ACC112 (cell line): ENCODE measurements at regions not wholly inside any gene's neighbourhood (a gene's known extent, or its start where the extent isn't known, plus 50 kb on each side); places are given as distances from the start of the nearest gene placed in this dataset.

Experiments used
- H2AFZ ChIP-seq: fragments of 200-600 bp; sonication (generic); one replicate; pipeline ENCODE4 v1.6.0; 2017; ENCODE audit warnings: antibody characterized with exemption, low read length; ENCODE audit not compliant: unreplicated experiment
- H3K27ac ChIP-seq: fragments of 200-600 bp; sonication (generic); 2 replicates; pipeline ENCODE4 v1.5.1; 2014; ENCODE audit warnings: low read depth, mild to moderate bottlenecking, antibody characterized with exemption, low read length, moderate library complexity
- H3K27me3 ChIP-seq: fragments of 200-600 bp; sonication (generic); 2 replicates; pipeline ENCODE4 v1.6.1; 2014; ENCODE audit warnings: mild to moderate bottlenecking, antibody characterized with exemption, low read length, moderate library complexity, mixed read lengths; ENCODE audit not compliant: insufficient read depth
- H3K36me3 ChIP-seq: fragments of 200-600 bp; sonication (generic); 2 replicates; pipeline ENCODE4 v1.6.1; 2016; ENCODE audit warnings: mild to moderate bottlenecking, antibody characterized with exemption, low read length, moderate library complexity, mixed read lengths; ENCODE audit not compliant: insufficient read depth
- H3K4me1 ChIP-seq: fragments of 200-600 bp; sonication (generic); one replicate; pipeline ENCODE4 v1.6.1; 2016; ENCODE audit warnings: low read length, mixed read lengths; ENCODE audit not compliant: insufficient read depth, unreplicated experiment, control insufficient read depth
- H3K4me3 ChIP-seq: fragments of 200-600 bp; sonication (generic); 2 replicates; pipeline ENCODE4 v1.5.1; 2014; ENCODE audit warnings: mild to moderate bottlenecking, low read depth, low read length
- H3K79me2 ChIP-seq: fragments of 200-600 bp; sonication (generic); one replicate; pipeline ENCODE4 v1.6.0; 2016; ENCODE audit warnings: low read length; ENCODE audit not compliant: control insufficient read depth, unreplicated experiment, insufficient read depth

DNA sequence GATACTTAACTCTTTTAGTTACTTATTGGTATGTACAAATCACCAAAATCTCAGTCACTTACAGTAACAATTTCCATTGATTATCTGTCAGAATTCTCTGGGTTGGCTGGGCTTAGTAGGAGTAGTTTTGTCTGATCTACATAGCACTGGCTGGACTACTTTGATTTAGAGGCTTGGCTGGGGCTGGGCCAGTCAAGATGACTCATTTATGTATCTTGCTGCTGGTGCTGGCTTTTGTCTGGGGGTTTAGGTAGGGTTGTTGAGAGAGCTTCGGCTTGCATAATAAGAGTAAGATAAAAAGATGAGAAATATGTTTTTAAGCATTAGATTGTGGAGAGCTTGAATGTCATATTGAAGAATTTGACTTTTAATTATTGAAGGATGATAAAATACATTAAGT lies 1093.7 kb downstream of the SLC6A15 start:
- Histone ChIP-seq H3K36me3 (no peaks in the 10 kb centered on the region), H3K27me3 (no peaks in the 10 kb centered on the region), H3K4me1 (no peaks in the 10 kb centered on the region), H3K27ac (no peak overlapping the region), H2AFZ (no peak overlapping the region), H3K79me2 (no peaks in the 10 kb centered on the region), H3K4me3 (no peak overlapping the region)

DNA sequence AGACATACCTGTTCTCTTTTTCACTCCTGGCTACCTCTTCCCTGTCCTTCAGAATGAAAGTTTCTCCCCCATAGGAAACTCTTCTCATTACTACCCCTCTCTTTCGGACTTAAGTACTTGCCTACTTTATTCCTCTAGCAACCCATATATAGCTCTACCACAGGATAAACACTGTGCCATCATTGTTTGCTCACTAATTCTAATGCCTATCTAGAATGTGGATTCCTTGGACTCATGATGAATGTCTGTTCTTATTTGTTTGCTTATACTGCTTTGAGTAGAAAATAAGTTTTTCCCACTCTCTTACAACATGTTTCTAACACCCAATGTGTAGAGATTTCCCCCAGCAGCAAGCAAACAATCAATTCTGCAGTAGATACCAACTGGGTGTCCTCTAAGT lies 1094.9 kb downstream of the SLC6A15 start:
- Histone ChIP-seq H3K36me3 (no peaks in the 10 kb centered on the region), H3K27ac (no peak overlapping the region), H3K4me3 (no peak overlapping the region), H2AFZ (no peak overlapping the region), H3K79me2 (no peaks in the 10 kb centered on the region), H3K27me3 (no peaks in the 10 kb centered on the region), H3K4me1 (no peaks in the 10 kb centered on the region)

DNA sequence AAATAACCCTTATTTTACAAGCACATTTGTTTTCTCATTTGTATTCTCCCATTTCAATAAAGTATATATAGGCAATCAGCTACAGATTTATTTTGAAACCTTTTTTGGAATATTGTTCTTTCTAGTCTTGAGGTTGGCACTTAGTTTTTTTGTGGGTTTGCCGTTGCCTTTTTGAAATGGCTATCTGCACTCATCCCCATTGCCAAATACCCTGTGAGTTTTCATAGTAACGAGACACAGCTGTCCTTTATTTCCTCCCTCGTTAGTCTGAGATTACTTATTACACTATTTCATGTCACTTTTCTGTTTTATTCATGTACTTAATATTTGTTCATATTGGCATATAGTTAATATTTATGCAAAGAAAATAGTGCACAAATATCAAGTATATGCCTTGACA lies 1104.0 kb downstream of the SLC6A15 start:
- no peaks in the 10 kb centered on the region for H3K79me2 ChIP-seq
- no peaks in the 10 kb centered on the region for H3K36me3 ChIP-seq
- H2AFZ ChIP-seq, result no peak overlapping the region
- H3K27ac ChIP-seq, result no peak overlapping the region
- H3K4me3 ChIP-seq, result peak overlapping the region; percentile 37; the same call in 1 of the 2 replicates
- no peaks in the 10 kb centered on the region for H3K4me1 ChIP-seq
- no peaks in the 10 kb centered on the region for H3K27me3 ChIP-seq

DNA sequence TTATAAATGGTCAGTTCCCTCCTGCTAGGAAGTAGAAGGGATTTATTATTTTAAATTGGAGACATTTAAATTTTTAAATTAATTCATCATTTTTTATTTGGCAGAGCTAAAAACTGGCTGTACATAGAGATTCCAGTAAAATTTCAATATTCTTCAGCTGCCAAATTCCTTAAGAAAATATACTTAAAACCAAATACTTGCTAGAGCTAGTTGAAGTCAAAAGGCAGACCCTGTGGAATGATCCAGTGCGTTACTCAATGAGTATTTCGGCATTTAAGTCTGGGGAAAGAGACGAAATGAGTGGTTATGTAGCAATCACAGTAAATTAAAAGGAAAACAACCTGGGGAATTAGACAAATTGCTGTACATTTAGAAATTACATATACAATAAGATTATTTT lies 1104.7 kb downstream of the SLC6A15 start:
- Histone ChIP-seq H3K27me3 (no peaks in the 10 kb centered on the region), H3K36me3 (no peaks in the 10 kb centered on the region), H3K4me3 (no peak overlapping the region), H3K79me2 (no peaks in the 10 kb centered on the region), H3K27ac (no peak overlapping the region), H2AFZ (no peak overlapping the region), H3K4me1 (no peaks in the 10 kb centered on the region)

DNA sequence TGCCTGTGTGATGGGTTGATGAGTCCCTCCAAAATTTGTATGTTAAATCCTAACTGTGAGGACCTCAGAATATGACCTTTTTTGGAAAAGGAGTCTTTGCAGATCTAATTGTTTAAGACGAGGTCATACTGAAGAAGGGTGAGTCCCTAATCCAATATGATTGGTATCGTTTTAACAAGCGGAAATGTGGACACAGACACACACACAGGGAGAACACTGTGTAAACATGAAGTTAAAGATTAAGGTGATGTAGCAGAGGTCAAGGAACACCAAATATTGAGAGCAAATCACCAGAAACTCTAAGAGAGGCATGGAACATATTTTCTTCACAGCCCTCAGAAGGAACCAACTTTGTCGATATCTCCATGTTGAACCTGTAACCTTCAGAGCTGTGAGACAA lies 1106.7 kb downstream of the SLC6A15 start:
- Histone ChIP-seq H3K27ac (no peak overlapping the region), H3K4me3 (no peak overlapping the region), H3K36me3 (no peaks in the 10 kb centered on the region), H3K79me2 (no peaks in the 10 kb centered on the region), H2AFZ (no peak overlapping the region), H3K27me3 (no peaks in the 10 kb centered on the region), H3K4me1 (no peaks in the 10 kb centered on the region)

DNA sequence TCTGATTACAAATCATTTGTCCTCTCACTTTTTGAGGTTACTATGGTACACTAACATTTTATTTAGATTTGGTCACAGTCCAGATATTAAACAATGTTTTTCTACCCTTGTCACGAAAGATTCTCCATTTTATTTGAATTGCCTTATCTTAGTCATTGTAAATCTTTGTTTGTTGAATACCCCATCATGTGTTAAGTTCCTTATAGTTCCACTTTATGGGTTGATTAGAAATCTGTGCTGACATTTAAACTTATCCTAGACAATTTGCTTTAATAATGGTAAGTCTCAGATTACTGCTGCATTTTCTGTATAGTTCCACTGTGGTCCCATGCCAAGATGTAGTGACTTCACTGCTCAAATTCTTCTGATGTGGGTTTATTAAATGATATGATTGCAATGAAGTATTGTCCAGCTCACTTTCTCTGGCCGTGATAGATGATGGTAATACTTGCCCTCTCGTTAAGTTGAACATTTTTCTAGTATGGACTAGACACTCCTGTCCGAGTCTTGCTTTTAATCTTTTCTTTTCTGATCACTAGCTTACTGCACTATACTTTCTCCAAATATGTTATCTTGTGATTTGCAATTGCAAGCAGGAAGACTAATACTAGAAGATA lies 1107.3 kb downstream of the SLC6A15 start:
- Histone ChIP-seq H3K79me2 (no peaks in the 10 kb centered on the region), H3K27ac (no peak overlapping the region), H3K4me3 (no peak overlapping the region), H2AFZ (no peak overlapping the region), H3K27me3 (no peaks in the 10 kb centered on the region), H3K36me3 (no peaks in the 10 kb centered on the region), H3K4me1 (no peaks in the 10 kb centered on the region)

DNA sequence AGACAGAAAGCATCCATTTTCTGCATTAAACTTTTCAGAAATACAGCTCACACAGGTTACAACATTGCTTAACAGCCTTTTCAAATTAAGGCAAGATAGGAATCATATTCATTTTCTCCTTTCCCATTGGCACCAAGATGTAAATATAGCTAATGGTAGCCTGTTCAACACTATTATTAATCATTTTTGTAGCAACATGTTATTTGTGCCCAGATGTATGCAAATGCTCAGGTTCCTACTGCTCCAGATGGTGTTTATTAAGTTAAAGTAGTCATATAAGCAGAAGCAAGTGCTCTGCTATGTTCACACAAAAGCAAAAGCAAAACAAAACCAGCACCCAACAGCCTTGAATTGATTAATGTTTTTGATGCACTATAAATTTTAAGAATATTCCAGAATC lies 1110.6 kb downstream of the SLC6A15 start:
- Histone ChIP-seq H2AFZ (no peak overlapping the region), H3K27me3 (no peaks in the 10 kb centered on the region), H3K79me2 (no peaks in the 10 kb centered on the region), H3K36me3 (no peaks in the 10 kb centered on the region), H3K4me1 (no peaks in the 10 kb centered on the region), H3K4me3 (no peak overlapping the region), H3K27ac (no peak overlapping the region)

DNA sequence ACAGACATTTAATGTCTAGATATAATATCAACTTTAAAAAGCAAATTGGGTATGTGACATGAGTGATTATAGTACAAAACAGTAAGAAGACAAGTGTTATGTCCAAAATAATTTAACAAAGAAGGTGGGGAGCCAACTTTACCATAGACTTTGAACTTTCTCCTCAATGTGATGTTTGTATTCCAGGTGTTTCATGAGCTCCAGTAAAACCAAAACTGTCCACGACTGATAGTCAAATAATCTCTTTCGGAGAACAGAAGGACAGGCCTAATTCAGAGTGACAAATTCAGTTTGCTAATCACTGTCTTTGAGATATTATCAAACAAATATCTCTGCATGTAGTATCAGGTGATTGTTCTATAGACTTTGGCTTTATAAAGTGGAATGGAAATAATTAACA lies 1112.6 kb downstream of the SLC6A15 start:
- no peak overlapping the region for H2AFZ ChIP-seq
- no peaks in the 10 kb centered on the region for H3K36me3 ChIP-seq
- H3K27me3 ChIP-seq, result no peaks in the 10 kb centered on the region

DNA sequence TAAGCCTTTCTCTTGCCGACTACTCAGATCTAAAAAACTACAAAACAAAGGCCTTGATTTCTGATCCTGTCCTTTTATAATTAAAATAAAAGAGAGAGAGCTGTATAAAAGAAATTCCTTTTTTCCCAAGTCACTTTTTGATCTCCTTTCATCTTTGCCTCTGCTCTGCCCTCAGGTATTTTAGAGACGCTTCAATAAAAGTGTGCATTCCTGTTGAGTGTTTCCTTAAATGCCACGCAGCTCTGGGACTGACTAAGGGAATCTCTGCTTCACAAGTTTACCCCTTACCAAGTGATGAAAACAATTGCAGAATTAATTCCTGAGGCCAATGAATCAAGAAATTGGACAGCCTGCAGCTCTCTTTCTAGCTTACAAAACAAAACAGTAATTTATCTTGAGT lies 1109.8 kb downstream of the TMTC2 start:
- Histone ChIP-seq H3K4me1 (no peaks in the 10 kb centered on the region), H3K4me3 (no peak overlapping the region), H3K27me3 (no peaks in the 10 kb centered on the region), H3K36me3 (no peaks in the 10 kb centered on the region), H2AFZ (no peak overlapping the region), H3K79me2 (no peaks in the 10 kb centered on the region), H3K27ac (no peak overlapping the region)

More for the DNA sequence above, 1112.6 kb downstream of the SLC6A15 start:
- Histone ChIP-seq H3K4me3 (no peak overlapping the region), H3K4me1 (no peaks in the 10 kb centered on the region), H3K27ac (no peak overlapping the region), H3K79me2 (no peaks in the 10 kb centered on the region)

DNA sequence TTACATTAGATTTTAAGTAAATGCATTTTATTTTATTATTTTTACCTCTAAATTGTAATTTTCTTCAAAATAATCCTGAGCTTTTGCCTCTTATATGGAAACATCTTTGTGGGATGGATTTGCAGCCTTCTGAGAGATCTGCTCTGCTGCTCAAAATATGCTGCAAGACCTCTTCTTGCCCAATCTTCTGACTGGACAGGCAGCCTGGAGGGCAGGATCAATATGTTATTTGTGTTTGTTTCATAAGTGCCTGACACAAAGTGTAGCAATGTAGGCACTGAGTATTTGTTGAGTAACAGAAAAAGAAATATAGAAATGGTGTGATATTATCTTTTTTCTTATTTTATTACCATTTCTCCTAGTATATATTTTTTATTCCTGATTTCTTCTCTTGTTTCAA lies 1106.9 kb downstream of the TMTC2 start:
- Histone ChIP-seq H3K27me3 (no peaks in the 10 kb centered on the region), H3K4me1 (no peaks in the 10 kb centered on the region), H3K4me3 (no peak overlapping the region), H3K27ac (no peak overlapping the region), H3K79me2 (no peaks in the 10 kb centered on the region), H3K36me3 (no peaks in the 10 kb centered on the region), H2AFZ (no peak overlapping the region)

DNA sequence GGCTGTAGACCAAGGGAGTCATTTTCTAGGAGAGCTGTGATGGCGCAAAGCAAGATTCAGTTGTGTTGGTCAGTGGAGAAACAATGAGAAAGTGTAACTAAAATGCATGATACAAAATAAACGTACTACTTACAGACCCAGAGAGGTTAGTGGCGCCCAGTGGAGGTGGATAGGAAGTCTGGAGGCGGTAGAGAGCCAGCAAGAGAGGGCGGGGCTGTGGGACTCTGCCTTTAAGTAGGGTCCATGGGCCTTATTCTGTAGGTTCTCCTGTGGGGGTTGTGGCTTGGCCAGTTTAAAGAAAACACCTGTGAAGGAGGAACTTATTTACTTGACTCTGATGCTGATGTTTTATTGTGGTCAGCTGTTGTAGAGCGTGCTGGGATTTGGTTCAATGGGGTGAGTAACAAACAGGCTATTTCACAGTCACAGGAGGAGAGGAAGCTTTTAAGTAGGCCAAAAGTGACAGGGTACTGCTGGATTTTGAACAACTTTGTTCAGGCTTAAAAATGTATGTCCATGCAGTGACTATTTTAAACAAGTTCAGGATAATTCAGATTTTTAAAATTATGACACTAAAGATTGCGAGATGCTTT lies 1097.7 kb downstream of the TMTC2 start:
- H3K4me1 ChIP-seq, result no peaks in the 10 kb centered on the region
- no peaks in the 10 kb centered on the region for H3K36me3 ChIP-seq
- H3K27me3 ChIP-seq, result no peaks in the 10 kb centered on the region
- no peak overlapping the region for H3K4me3 ChIP-seq
- H3K27ac ChIP-seq, result no peak overlapping the region
- H3K79me2 ChIP-seq, result no peaks in the 10 kb centered on the region
- no peak overlapping the region for H2AFZ ChIP-seq
